Umbilical cord (tissue), 1 donor: ENCODE measurements at regions not wholly inside any gene's neighbourhood (a gene's known extent, or its start where the extent isn't known, plus 50 kb on each side); places are given as distances from the start of the nearest gene placed in this dataset.

Experiments
- DNase-seq: peaks from one replicate; pipeline ENCODE4 v3.0.0-alpha.2; 2015; ENCODE audit warnings: low spot score

GRCh38 chr2:226531061-226531810 lies 268.4 kb downstream of the IRS1 start:
- DNase-seq = no peak

DNA sequence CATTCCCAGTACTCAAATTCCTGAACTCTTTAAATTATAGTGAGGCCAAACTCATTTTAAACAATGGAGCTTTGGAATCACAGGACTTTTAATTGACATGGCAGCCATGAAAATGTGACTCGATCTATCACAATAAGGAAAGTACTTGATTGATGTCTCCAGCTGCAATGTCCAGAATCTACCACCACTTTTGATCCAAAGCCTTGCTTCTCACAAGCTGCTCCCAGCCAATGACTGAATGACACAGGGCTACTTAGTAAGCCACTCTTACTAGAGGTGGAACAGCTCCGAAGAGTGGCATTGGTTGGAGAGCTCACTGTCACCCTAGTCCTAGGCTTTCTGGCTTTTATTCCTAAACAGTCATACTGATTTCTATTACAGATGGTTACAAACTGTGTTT lies 270.1 kb downstream of the IRS1 start:
- DNase-seq = no peak

GRCh38 chr2:226526716-226527115 lies 272.9 kb downstream of the IRS1 start:
- peak; percentile 58 for DNase-seq

DNA sequence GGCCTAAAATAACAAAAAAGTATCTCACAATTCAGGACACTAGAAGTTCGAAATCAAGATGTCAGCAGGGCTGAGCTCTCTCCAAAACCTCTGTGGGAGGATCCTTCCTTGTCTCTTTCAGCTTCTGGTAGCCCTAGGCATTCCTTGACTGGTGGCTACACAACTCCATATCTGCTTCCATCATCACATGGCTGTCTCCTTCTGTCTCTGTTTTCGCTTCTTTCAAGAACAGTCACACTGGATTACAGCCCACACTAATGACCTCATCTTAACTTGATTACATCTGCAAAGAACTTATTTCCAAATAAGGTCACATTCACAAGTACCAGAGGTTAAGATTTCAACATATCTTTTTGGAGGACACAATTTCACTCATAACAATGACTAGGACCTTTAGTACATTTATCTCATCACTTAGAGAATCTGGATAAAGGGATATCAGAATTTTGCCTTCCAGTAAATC lies 275.2 kb downstream of the IRS1 start:
- peak; percentile 47 for DNase-seq

DNA sequence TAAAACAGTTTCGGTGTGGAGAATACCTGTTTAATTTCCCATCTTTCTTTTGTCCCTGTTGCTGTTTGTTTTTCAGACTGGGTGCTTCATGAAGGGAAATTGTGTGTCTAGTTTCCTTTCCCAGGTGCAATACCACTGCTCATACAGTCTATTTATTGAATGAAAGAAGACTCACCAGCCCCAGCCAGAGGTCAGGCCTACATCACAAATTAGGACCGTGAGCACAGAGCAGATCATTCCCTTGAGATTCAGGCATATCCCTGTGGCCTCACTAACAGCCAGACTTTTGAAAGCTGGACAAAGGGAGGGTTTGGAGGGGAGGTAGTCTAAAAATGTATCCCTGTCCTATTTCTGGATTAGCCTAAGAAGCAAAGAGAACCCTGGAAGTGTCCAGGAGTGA lies 278.9 kb downstream of the IRS1 start:
- no peak for DNase-seq

DNA sequence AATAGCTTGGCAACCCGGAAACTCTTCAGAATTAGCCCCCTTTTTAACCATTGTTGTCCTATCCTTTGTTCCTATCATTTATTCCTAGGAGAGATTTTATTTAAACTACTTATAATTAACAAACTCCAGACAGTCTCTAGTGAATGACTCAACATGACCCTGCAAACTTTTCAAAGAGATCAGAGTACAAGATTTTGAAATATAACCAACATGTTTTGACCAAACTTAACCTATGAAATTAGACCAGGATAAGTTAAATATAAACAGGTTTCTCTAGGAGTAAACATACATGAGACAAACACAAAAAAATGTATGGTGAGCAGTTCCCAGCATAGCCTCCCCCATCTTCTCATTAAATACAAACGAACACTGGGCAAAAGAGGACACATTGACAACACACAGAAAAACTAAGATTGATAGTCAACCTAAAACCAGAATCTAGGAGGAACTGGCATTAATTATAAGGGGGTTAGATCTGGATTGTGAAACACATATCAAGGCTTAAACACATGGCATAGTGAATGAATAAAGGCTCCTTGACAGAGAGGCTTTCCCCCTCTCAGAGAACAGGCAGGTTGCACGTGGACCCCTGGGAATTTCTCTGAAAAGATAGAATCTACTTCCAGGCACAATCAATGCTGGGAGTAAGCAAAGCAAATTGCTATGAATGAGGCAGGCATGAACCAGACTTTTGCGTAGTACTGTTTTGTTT lies 284.1 kb downstream of the IRS1 start:
- no peak for DNase-seq

DNA sequence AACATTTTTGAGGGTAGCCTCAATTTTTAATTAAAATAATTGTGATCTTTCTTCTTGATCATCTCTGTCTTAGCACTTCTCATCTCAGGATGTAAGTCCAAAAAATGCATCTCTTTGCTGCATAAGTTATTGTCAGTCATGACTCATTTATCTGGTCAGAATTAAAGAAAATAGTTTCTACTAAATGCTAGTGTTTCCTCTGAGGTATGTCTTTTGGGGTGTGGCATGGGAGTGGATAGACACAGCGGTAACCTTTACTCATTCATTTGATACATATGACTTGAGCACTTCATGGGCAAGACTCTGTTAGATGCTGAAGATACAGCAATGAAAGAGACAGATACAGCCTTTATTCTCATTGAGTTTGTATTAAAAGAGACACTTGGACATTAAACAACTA lies 284.7 kb downstream of the IRS1 start:
- DNase-seq = no peak

DNA sequence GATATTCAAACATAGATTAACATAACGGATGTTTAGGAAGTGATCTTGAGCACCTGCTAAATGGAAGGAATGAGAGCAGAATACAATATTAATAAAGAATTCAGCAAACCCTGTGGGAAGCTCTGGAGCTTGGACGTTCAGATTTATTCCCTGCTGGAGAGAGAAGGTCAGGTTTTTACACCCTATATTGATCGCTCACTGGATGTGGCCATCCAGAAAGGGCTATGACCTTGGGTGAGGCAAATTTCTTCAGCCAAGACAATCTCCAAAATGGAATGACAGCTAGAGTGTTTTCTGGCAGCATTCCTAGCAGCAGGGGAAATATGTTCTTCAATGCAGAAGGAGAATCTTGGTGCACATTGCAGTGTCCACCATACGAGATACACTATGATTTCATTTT lies 288.3 kb downstream of the IRS1 start:
- no peak for DNase-seq

DNA sequence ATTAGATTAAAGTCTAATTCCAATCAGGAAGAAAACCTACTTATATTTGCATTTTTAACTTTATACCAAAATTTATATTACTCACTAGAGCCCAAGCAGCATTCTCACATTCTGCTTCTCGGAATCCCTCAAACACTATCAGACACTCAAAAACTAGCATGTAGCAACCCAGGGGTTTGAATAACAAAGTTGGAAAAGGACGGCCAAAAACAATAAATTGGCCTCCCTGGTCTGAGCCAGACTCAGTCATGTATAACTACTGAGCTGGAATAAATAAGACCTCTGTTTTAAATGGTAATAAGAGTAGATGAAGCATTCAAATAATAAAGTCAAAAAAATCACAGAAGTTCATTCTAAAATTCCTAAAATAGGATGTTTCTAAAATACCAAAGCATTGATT lies 290.9 kb downstream of the IRS1 start:
- DNase-seq = no peak

- no peak for DNase-seq
Measured at GRCh38 chr2:226508005-226508404, 291.6 kb downstream of the IRS1 start.

DNA sequence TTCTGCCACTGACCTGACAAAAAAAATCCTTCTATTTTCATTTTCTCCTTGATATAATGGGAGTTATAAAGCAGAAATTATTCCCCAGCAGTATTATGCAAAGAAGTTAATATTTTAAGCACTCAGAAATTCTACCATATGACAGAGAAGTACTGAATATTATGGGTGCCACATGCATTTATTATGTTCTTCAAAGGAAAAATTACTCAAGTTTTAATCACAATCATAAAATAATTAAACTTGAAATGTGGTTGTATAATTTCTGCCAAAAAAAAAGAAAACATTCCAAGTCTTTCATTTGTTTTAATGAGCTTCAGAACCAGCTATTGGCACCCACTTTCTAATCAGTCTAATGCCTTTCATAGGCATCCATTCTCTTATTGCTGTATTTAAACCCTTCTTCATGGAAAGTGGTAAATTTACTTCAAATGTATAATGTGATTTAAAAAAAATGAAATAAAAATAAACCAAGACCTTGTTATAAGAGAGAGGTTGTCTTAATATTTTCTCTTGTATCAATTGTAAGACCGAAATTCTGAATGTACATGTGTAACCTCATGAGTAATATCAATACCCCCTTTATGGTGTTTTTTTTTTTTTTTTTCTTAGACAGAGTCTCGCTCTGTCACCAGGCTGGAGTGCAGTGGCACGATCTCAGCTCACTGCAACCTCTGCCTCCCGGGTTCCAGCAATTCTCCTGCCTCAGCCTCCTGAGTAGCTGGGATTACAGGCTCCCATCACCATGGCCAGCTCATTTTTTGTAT lies 302.3 kb downstream of the IRS1 start:
- no peak for DNase-seq

DNA sequence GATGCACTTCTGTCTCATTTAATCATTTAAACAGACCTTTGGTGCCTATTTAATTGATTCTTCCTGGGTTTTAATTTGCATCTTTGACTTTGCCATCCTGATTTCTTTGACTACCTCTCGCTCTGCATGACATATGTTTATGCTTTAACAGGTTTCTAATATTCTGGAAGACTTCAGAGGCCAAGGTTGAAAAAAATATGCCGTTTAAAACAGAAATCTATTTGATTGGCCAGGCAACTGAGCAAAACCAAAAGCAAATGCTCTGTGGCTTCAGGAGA lies 303.4 kb downstream of the IRS1 start:
- DNase-seq = no peak

DNA sequence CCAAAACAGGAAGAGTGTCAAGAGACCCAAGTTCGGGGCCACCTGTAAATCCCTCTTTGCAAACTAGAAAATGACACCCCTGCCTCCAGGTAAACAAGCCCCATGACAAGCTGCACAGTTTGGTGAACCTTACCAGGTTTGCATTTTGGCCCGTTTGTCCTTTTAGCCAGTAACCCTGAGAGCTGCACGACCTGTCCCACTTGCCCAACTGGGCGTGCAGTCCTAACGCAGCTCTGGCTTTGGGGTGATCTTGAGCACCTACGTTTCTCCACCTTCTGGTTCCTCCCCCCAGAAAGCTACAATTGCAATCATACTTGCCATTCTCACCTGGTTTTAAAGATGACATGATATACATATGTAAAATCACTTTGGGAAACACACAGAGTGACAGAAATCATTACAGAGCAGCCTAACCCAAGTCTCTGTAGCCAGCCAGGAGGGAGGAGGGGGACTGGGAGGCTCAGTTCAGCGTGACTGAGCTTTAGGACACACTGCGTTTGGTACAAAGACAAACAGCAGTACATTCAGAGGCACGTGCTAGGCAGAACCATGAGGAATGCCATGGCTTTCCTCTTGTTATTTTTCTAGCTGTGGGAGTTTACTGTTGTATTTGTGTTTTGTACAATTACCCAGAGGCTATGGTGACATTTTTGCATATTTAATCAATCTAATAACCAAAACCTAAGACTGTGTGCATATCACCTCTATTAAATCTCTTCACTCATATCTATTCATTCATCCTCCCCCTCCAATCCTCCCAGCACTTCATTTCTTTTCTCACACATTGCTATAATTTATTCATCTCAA lies 304.0 kb downstream of the IRS1 start:
- DNase-seq = no peak

DNA sequence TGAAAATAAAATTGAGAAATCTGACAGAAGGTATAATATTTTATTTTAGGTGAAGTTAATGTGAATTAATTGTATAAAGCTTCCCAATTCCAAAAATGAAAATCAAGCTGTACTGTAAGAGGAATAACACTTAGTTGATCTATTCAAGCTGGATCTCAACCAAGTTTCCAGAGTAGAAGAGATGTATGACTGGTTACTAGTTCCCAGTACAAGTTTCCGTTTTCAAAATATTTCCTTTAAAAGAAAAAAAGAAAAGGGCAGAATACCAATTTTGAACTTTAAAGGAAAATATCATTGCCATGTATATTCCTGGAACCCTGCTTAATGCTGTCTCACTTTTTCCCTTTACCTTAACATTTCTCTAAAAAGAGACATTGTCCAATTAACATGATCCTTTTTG lies 308.5 kb downstream of the IRS1 start:
- DNase-seq = no peak

DNA sequence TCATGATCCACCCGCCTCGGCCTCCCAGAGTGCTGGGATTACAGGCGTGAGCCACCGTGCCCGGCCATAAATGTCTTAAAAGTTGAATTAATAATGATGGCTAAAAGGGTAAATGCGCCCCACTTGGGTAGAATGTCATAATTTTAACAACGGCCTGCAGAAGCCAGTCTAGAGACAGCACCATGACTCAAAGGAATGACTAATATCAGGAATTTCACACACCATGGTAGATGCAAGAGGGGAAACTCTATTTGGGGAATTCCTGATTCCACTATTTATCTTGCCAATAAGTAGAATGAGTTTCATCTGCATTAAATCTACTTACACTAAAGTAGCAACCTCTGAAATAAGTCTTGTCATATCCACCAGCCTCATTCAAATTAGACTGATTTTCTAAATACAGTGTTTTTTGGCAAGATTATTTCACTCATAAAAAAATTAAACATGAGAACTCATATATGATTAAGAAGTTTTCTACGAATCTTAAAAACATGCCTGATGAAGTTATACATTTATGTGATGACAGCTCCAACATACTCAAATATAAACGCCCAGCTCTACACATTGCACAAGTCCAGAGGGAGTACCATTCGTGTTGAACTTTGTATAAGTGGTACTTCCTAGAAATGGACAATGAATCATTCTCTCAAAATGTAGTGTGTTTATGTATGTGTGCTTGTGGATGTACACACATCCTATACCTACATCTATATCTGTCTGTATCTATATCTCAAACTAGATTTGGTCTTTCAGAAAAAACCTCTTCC lies 309.7 kb downstream of the IRS1 start:
- DNase-seq = no peak

- DNase-seq = no peak
Measured at GRCh38 chr2:226488034-226488433, 311.6 kb downstream of the IRS1 start.

DNA sequence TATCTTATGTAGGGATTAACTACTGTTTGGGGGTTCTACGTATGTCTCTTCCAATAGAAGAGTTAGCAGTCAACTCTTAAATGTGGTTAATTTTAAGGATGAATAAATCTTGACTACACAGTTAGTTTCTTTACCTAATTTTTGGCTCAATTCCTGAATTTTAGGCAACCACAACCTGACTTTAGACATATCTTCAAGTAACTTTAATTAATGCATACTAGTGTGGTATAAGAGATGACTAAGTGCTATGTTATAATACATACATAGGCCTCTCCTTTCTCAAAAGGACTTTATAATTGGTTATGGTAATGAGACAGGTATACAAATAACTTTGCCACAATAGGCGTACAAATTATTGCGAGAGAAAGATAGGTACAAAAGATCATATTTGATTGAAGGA lies 312.0 kb downstream of the IRS1 start:
- DNase-seq = no peak

- peak; percentile 68 for DNase-seq
Measured at GRCh38 chr2:226483745-226484619, 315.6 kb downstream of the IRS1 start.

GRCh38 chr2:226483143-226483542 lies 316.5 kb downstream of the IRS1 start:
- peak; percentile 6 for DNase-seq
